GM18520 (cell line): ENCODE measurements at regions not wholly inside any gene's neighbourhood (a gene's known extent, or its start where the extent isn't known, plus 50 kb on each side); places are given as distances from the start of the nearest gene placed in this dataset.

Source experiments
- ATAC-seq: cut with Tn5 transposase; IDR thresholded peaks from one replicate; pipeline ENCODE4 v1.9.1; 2021; ENCODE audit not compliant: unreplicated experiment

- no peak for ATAC-seq
These were observed 444.8 kb downstream of the MAFB start for GRCh38 chr20:40244286-40244685.

- ATAC-seq, result no peak
These were observed 447.3 kb downstream of the MAFB start for GRCh38 chr20:40241596-40242343.

- no peak for ATAC-seq
These were observed 450.5 kb downstream of the MAFB start for GRCh38 chr20:40238511-40238910.

GRCh38 chr20:40234593-40234992, 454.4 kb downstream of the MAFB start:
- no peak for ATAC-seq

- ATAC-seq, result no peak
These were observed 455.6 kb downstream of the MAFB start for GRCh38 chr20:40233406-40233805.

GRCh38 chr20:40232756-40233155, 456.3 kb downstream of the MAFB start:
- no peak for ATAC-seq

GRCh38 chr20:40232273-40232672, 456.8 kb downstream of the MAFB start:
- no peak for ATAC-seq

- ATAC-seq, result no peak
These were observed 458.6 kb downstream of the MAFB start for GRCh38 chr20:40230486-40230885.

- no peak for ATAC-seq
These were observed 463.4 kb downstream of the MAFB start for GRCh38 chr20:40225596-40225995.

GRCh38 chr20:40223810-40224209, 465.2 kb downstream of the MAFB start:
- ATAC-seq, result no peak

- ATAC-seq, result no peak
These were observed 470.1 kb downstream of the MAFB start for GRCh38 chr20:40218971-40219370.

- no peak for ATAC-seq
These were observed 470.6 kb downstream of the MAFB start for GRCh38 chr20:40218316-40218969.

- ATAC-seq, result no peak
These were observed 481.4 kb downstream of the MAFB start for GRCh38 chr20:40207655-40208054.

GRCh38 chr20:40205971-40206370, 483.1 kb downstream of the MAFB start:
- ATAC-seq, result no peak

GRCh38 chr20:40203032-40203431, 486.0 kb downstream of the MAFB start:
- ATAC-seq, result no peak

- ATAC-seq, result no peak
These were observed 491.3 kb downstream of the MAFB start for GRCh38 chr20:40197691-40198090.

- ATAC-seq, result no peak
These were observed 492.1 kb downstream of the MAFB start for GRCh38 chr20:40196846-40197436.

- no peak for ATAC-seq
These were observed 493.3 kb downstream of the MAFB start for GRCh38 chr20:40195742-40196141.

- no peak for ATAC-seq
These were observed 496.5 kb downstream of the MAFB start for GRCh38 chr20:40192529-40192928.

GRCh38 chr20:40192081-40192480, 497.0 kb downstream of the MAFB start:
- ATAC-seq, result no peak

GRCh38 chr20:40191573-40191972, 497.5 kb downstream of the MAFB start:
- ATAC-seq, result no peak

GRCh38 chr20:40189621-40190020, 499.4 kb downstream of the MAFB start:
- ATAC-seq, result no peak
